ENCODE measurements at regions not wholly inside any gene's neighbourhood (a gene's known extent, or its start where the extent isn't known, plus 50 kb on each side); places are given as distances from the start of the nearest gene placed in this dataset.
"Not testable (repeated sequence)": the region's sequence is repeated elsewhere in the genome, so short reads cannot be mapped to it uniquely, and the experiment has no call there.

- peak; percentile 30 to 56 for DNase-seq (ENCODE audit: low read depth in 2 of 2, low spot score in 1 of 2)
Measured at GRCh38 chr11:16605894-16606783, 132.3 kb upstream of the C11orf58 start.

DNA sequence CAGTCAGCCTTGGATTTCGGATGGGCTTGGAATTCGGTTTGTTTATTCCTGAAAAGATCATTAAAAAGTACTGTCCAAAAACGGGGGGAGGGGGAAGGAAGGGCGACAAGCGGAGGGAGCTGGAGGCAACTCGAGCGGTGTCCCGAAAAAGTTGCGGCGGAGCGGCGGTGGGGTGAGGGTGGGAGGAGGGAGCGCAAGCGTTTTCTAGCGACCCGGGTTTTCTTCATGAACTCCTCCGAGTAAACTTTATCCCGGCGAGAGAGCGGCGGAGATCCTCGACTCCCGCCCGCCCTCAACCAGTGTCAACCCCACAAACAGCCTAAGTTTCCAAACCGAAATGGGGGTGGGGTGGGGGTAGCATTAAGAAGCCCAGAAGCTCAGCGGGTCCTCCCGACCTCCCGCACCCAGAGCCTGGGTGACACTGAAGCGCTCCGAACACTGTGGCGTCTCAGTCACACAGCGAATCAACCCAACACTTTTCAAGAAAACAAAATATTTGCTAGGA, 133.0 kb upstream of the C11orf58 start:
- DNase-seq (ENCODE audit: low read depth in 2 of 2, low spot score in 1 of 2), result no peak

DNA sequence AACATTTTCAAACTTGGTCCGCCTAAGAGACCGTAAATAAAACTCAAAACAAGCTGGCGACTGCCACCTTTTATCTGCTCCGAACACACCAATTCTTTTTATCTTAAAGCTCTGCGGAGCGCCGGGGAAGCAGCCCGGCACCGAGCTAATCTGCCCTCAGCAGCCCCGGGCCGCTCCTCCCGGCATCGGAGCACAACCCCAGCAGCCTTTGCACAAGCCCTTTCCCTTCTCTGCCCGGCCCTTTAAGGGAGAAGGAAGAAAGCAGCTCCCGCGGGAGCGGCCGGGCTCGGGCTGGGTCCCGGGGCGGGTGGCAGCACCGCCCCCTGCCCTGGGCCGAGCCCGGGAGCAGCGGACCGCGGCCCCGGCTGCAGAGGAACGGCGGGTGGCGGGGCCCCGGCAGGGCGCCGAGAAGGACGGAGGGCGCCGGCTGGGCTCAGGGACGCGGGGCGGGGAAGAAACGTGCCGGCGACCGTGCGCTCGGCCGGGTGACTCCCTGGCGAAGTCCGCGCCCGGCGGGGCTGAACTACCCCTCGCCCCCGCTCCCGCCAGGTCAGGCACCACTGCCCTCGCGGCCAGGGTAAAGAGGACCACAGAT, 133.6 kb upstream of the C11orf58 start:
- DNase-seq (ENCODE audit: low read depth in 2 of 2, low spot score in 1 of 2), result no peak

GRCh38 chr11:16603890-16604793, 134.3 kb upstream of the C11orf58 start:
- DNase-seq (ENCODE audit: low read depth in 2 of 2, low spot score in 1 of 2), result no peak

- no peak for DNase-seq (ENCODE audit: low read depth in 2 of 2, low spot score in 1 of 2)
Measured at GRCh38 chr11:16603245-16603644, 135.2 kb upstream of the C11orf58 start.

- DNase-seq (ENCODE audit: low read depth in 2 of 2, low spot score in 1 of 2), result no peak
Measured at GRCh38 chr11:16598906-16599305, 139.5 kb upstream of the C11orf58 start.

- no peak for DNase-seq (ENCODE audit: low read depth in 2 of 2, low spot score in 1 of 2)
Measured at GRCh38 chr11:16598032-16598431, 140.4 kb upstream of the C11orf58 start.

- DNase-seq (ENCODE audit: low read depth in 2 of 2, low spot score in 1 of 2), result no peak
Measured at GRCh38 chr11:16596231-16596630, 142.2 kb upstream of the C11orf58 start.

- no peak for DNase-seq (ENCODE audit: low read depth in 2 of 2, low spot score in 1 of 2)
Measured at GRCh38 chr11:16591157-16591556, 147.3 kb upstream of the C11orf58 start.

DNA sequence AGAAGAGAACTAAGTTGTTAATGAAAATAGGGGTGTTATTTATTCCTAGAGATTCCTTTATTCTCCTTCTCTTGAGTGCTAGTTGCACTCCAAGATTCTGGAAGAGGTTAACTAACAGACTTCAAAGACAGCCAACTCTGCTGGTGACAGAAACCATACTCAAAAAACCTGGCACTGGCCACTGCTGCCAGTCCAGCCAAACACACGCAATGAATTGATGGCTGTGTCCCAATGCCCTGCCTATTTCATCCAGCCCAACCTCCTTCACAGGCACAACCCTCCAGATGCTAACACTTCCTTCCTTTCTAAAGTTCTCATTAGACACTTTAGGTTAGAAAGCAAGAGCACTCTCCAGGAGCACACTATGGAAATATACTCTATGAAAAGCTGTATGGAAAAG, 150.8 kb upstream of the C11orf58 start:
- DNase-seq (ENCODE audit: low read depth in 2 of 2, low spot score in 1 of 2), result no peak

GRCh38 chr11:16584569-16584968, 153.9 kb upstream of the C11orf58 start:
- DNase-seq (ENCODE audit: low read depth in 2 of 2, low spot score in 1 of 2), result no peak

GRCh38 chr11:16581078-16581477, 157.4 kb upstream of the C11orf58 start:
- DNase-seq (ENCODE audit: low read depth in 2 of 2, low spot score in 1 of 2), result not testable (repeated sequence)

- DNase-seq (ENCODE audit: low read depth in 2 of 2, low spot score in 1 of 2), result no peak
Measured at GRCh38 chr11:16577490-16577889, 161.0 kb upstream of the C11orf58 start.

DNA sequence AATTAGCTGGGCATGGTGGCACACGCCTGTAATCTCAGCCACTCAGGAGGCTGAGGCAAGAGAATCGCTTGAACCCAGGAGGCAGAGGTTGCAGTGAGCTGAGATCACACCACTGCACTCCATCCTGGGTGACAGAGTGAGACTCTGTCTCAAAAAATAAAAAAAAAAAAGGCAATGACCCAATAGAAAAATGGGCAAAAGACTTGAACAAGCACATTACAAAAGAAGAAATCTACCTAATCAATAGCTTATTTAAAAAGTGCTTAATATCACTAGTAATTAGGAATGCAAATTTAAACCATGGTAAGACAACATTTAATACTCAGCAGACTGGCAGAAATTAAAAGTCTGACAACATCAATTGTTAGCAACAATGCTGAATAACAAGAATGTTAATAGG, 163.6 kb upstream of the C11orf58 start:
- not testable (repeated sequence) for DNase-seq (ENCODE audit: low read depth in 2 of 2, low spot score in 1 of 2)

GRCh38 chr11:16572945-16573344, 165.5 kb upstream of the C11orf58 start:
- no peak for DNase-seq (ENCODE audit: low read depth in 2 of 2, low spot score in 1 of 2)

GRCh38 chr11:16561150-16561549, 177.3 kb upstream of the C11orf58 start:
- no peak for DNase-seq (ENCODE audit: low read depth in 2 of 2, low spot score in 1 of 2)

GRCh38 chr11:16558494-16558893, 180.0 kb upstream of the C11orf58 start:
- no peak for DNase-seq (ENCODE audit: low read depth in 2 of 2, low spot score in 1 of 2)

DNA sequence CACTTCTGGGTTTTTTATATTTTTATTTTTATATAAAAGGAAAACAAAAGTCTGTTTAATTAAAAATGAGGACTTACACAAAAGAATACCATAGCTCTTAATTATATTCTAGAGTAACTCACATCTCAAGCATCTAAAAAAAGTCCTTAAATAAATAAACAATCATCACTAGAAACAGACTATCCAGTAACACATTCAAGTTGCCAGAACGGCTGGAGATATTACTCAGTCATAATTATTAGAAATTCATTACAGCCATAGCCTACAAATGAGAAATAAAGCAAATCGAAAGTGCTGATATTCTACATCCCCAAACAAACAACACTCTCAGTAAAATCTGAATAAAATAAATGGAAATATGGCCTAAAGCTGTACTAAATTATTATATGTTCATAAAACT, 182.5 kb upstream of the C11orf58 start:
- no peak for DNase-seq (ENCODE audit: low read depth in 2 of 2, low spot score in 1 of 2)

- no peak for DNase-seq (ENCODE audit: low read depth in 2 of 2, low spot score in 1 of 2)
Measured at GRCh38 chr11:16554361-16554760, 184.1 kb upstream of the C11orf58 start.

DNA sequence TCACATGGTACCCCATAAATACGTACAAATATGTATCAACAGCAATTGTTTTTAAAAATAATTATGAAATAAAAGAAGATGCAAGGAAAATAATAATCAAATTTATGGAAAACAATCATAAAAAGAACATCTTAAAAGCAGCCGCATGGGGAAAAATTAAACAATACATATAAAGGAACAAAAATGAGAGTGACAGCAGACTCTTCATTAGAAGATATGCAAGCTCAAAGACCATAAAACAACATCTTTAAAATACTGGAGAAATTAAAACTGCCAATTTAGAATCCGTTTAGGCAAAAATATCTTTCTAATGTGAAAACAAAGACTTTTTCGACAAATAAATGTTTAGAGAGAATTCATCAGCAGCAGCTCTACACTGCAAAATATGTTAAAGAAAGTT, 190.6 kb upstream of the C11orf58 start:
- DNase-seq (ENCODE audit: low read depth in 2 of 2, low spot score in 1 of 2), result no peak

GRCh38 chr11:16543642-16544041, 187.3 kb upstream of the SOX6 start:
- no peak for DNase-seq (ENCODE audit: low read depth in 2 of 2, low spot score in 1 of 2)

Data from stimulated activated CD8-positive, alpha-beta memory T cell treated with anti-CD3 and anti-CD28 coated beads, Interleukin-4, amount 100 ng/mL, for 1 hour (primary cell).